ENCODE measurements at regions not wholly inside any gene's neighbourhood (a gene's known extent, or its start where the extent isn't known, plus 50 kb on each side); places are given as distances from the start of the nearest gene placed in this dataset.

GRCh38 chr13:63408331-63409189 is 1992.9 kb upstream of the PCDH20 start:
- TF ChIP-seq BACH1 (IDR thresholded peaks at IDR 0.05; ENCODE audit: borderline replicate concordance) (no peak), CHD2 (IDR thresholded peaks at IDR 0.05; ENCODE audit: borderline replicate concordance, low read depth, low read length) (no peak), HCFC1 (IDR thresholded peaks at IDR 0.05; ENCODE audit: low read length) (no peak), TCF7 (IDR thresholded peaks at IDR 0.05; ENCODE audit: borderline replicate concordance) (no peak), CTCF (IDR thresholded peaks at IDR 0.05 in 2 of 3, conservative IDR thresholded peaks at IDR 0.05 in 1 of 3; ENCODE audit: control insufficient read depth in 2 of 3, extremely low read depth in 1 of 3, insufficient read depth in 1 of 3, low read depth in 3 of 3, low read length in 3 of 3) (no peak), POLR2A (IDR thresholded peaks at IDR 0.05; ENCODE audit: low read depth, low read length) (no peak)
